Activated B cell treated with CpG ODN at 0.5 μM for 24 hours (primary cell): ENCODE measurements at regions not wholly inside any gene's neighbourhood (a gene's known extent, or its start where the extent isn't known, plus 50 kb on each side); places are given as distances from the start of the nearest gene placed in this dataset.

ENCODE experiments used
- ATAC-seq: fragments of 200-7000 bp; cut with Tn5 transposase; one replicate; pipeline ENCODE4 v1.10.0; 2021; ENCODE audit warnings: low read depth, mild to moderate bottlenecking, moderate library complexity
- CTCF ChIA-PET: fragments of 350-600 bp; sonication (Branson Sonifier 250); formaldehyde crosslinking; loops from one replicate; lab custom pipeline; 2021; ENCODE audit warnings: antibody characterized with exemption; lab: Charles Lee
- POLR2A ChIA-PET: fragments of 350-600 bp; sonication (Branson Sonifier 250); formaldehyde crosslinking; loops from one replicate; lab custom pipeline; 2021; ENCODE audit warnings: antibody characterized with exemption; lab: Charles Lee
- DNase-seq: peaks from one replicate; pipeline ENCODE4 v3.0.0; 2022
- H3K27ac Mint-ChIP-seq: one replicate; pipeline ENCODE4 v1.8.0; 2020; ENCODE audit warnings: mixed read lengths
- H3K27me3 Mint-ChIP-seq: one replicate; pipeline ENCODE4 v1.8.0; 2021; ENCODE audit warnings: mixed read lengths
- H3K36me3 Mint-ChIP-seq: one replicate; pipeline ENCODE4 v1.8.0; 2021; ENCODE audit warnings: low read depth, mixed read lengths
- H3K4me1 Mint-ChIP-seq: one replicate; pipeline ENCODE4 v1.8.0; 2021; ENCODE audit warnings: mixed read lengths
- H3K4me3 Mint-ChIP-seq: one replicate; pipeline ENCODE4 v1.8.0; 2020; ENCODE audit warnings: mild to moderate bottlenecking, mixed read lengths
- H3K9me3 Mint-ChIP-seq: one replicate; pipeline ENCODE4 v1.8.0; 2020; ENCODE audit warnings: mixed read lengths
- CTCF ChIP-seq: fragments of 200-600 bp; IDR thresholded peaks from one replicate; pipeline ENCODE4 v1.8.0; 2022; ENCODE audit warnings: antibody characterized with exemption, mild to moderate bottlenecking
- intact Hi-C: fragments of 100-400 bp; cut with micrococcal nuclease; formaldehyde crosslinking; loops from one replicate; pipeline ENCODE4 v1.15.1; 2024

GRCh38 chr12:93137656-93138612, 208.8 kb upstream of the EEA1 start:
- Mint-ChIP-seq H3K4me1 (peaks cover 62% of the 10 kb centered on the region), H3K4me3 (peak overlapping the region; percentile 13), H3K27ac (peak overlapping the region; percentile 85), H3K36me3 (no peaks in the 10 kb centered on the region), H3K27me3 (no peaks in the 10 kb centered on the region), H3K9me3 (peaks cover 6% of the 10 kb centered on the region)
- POLR2A ChIA-PET = interaction anchor here (0.5 to 3.0 kb wide), 4 partner anchors 25 to 168 kb away, joined by 3 to 16 read pairs (median 5); no protein-coding TSS in a partner anchor
- intact Hi-C loops = loop anchor here (1.0 to 5.0 kb wide), 3 partner anchors 40 to 151 kb away; no protein-coding TSS in a partner anchor
- ATAC-seq (peak; percentile 40), DNase-seq (no peak)
- TF ChIP-seq CTCF = no peak
- CTCF ChIA-PET = interaction anchor here (0.7 to 3.9 kb wide), 4 partner anchors 30 to 243 kb away, joined by 3 to 20 read pairs (median 4); no protein-coding TSS in a partner anchor

GRCh38 chr12:93139028-93139665, 210.1 kb upstream of the EEA1 start:
- Mint-ChIP-seq H3K27me3 (no peaks in the 10 kb centered on the region), H3K27ac (peak overlapping the region; percentile 85), H3K9me3 (peaks cover 6% of the 10 kb centered on the region), H3K36me3 (no peaks in the 10 kb centered on the region), H3K4me1 (peaks cover 63% of the 10 kb centered on the region), H3K4me3 (peak overlapping the region; percentile 67)
- TF ChIP-seq CTCF = no peak
- no peak for DNase-seq
- intact Hi-C loops = loop anchor here (1.0 to 5.0 kb wide), 3 partner anchors 28 to 152 kb away; no protein-coding TSS in a partner anchor
- ATAC-seq = peak; percentile 87
- ChIA-PET POLR2A (interaction anchor here (0.5 to 3.0 kb wide), 9 partner anchors 23 to 596 kb away, joined by 3 to 16 read pairs (median 5); no protein-coding TSS in a partner anchor), CTCF (interaction anchor here (1.0 to 3.9 kb wide), 4 partner anchors 10 to 242 kb away, joined by 3 to 20 read pairs (median 5); no protein-coding TSS in a partner anchor)

- no peak for TF ChIP-seq CTCF
- ATAC-seq (no peak), DNase-seq (no peak)
- Mint-ChIP-seq H3K27ac (peak overlapping the region; percentile 85), H3K4me1 (peaks cover 54% of the 10 kb centered on the region), H3K36me3 (no peaks in the 10 kb centered on the region), H3K4me3 (no peak overlapping the region), H3K27me3 (no peaks in the 10 kb centered on the region), H3K9me3 (peaks cover 6% of the 10 kb centered on the region)
- ChIA-PET POLR2A (interaction anchor here (0.6 to 3.0 kb wide), 2 partner anchors 25 to 27 kb away, joined by 3 to 16 read pairs; no protein-coding TSS in a partner anchor), CTCF (interaction anchor here (3.9 kb wide), 1 partner anchor 42 kb away, joined by 20 read pairs; no protein-coding TSS in a partner anchor)
- intact Hi-C loops = no loop called here
Measured at GRCh38 chr12:93140325-93140724, 211.2 kb upstream of the EEA1 start.

GRCh38 chr12:93140801-93141200, 211.7 kb upstream of the EEA1 start:
- H3K9me3 Mint-ChIP-seq = peaks cover 6% of the 10 kb centered on the region
- ChIA-PET POLR2A (interaction anchor here (0.6 kb wide), 1 partner anchor 25 kb away, joined by 3 read pairs; no protein-coding TSS in a partner anchor), CTCF (interaction anchor here (3.9 kb wide), 1 partner anchor 43 kb away, joined by 20 read pairs; no protein-coding TSS in a partner anchor)
- no peak for TF ChIP-seq CTCF
- H3K27me3 Mint-ChIP-seq = no peaks in the 10 kb centered on the region
- H3K27ac Mint-ChIP-seq = peak overlapping the region; percentile 30
- ATAC-seq (no peak), DNase-seq (no peak)
- intact Hi-C loops = no loop called here
- no peaks in the 10 kb centered on the region for H3K36me3 Mint-ChIP-seq
- no peak overlapping the region for H3K4me3 Mint-ChIP-seq
- H3K4me1 Mint-ChIP-seq = peaks cover 49% of the 10 kb centered on the region
